ENCODE measurements at regions not wholly inside any gene's neighbourhood (a gene's known extent, or its start where the extent isn't known, plus 50 kb on each side); places are given as distances from the start of the nearest gene placed in this dataset.

- ChIA-PET POLR2A (no interaction called here), CTCF (no interaction called here)
- no peak for DNase-seq (ENCODE audit: low read depth, low spot score)
- TF ChIP-seq CTCF (IDR thresholded peaks at IDR 0.05; ENCODE audit: insufficient read depth, low read length, missing control alignments) = no peak
- no peak overlapping the region for H3K4me3 ChIP-seq (ENCODE audit: low read depth, low read length)
Observed at GRCh38 chr9:12178634-12179033, 514.6 kb upstream of the TYRP1 start.

- TF ChIP-seq CTCF (IDR thresholded peaks at IDR 0.05; ENCODE audit: insufficient read depth, low read length, missing control alignments) = no peak
- DNase-seq (ENCODE audit: low read depth, low spot score) = no peak
- ChIA-PET POLR2A (no interaction called here), CTCF (no interaction called here)
- H3K4me3 ChIP-seq (ENCODE audit: low read depth, low read length) = no peak overlapping the region
Observed at GRCh38 chr9:12182806-12183205, 510.4 kb upstream of the TYRP1 start.

GRCh38 chr9:12183321-12183720, 509.9 kb upstream of the TYRP1 start:
- POLR2A ChIA-PET = no interaction called here
- CTCF ChIA-PET = no interaction called here
- H3K4me3 ChIP-seq (ENCODE audit: low read depth, low read length) = no peak overlapping the region
- no peak for TF ChIP-seq CTCF (IDR thresholded peaks at IDR 0.05; ENCODE audit: insufficient read depth, low read length, missing control alignments)
- no peak for DNase-seq (ENCODE audit: low read depth, low spot score)

GRCh38 chr9:12185856-12186255, 507.3 kb upstream of the TYRP1 start:
- TF ChIP-seq CTCF (IDR thresholded peaks at IDR 0.05; ENCODE audit: insufficient read depth, low read length, missing control alignments) = no peak
- no peak overlapping the region for H3K4me3 ChIP-seq (ENCODE audit: low read depth, low read length)
- DNase-seq (ENCODE audit: low read depth, low spot score) = no peak
- POLR2A ChIA-PET = no interaction called here
- CTCF ChIA-PET = no interaction called here

- H3K4me3 ChIP-seq (ENCODE audit: low read depth, low read length) = no peak overlapping the region
- DNase-seq (ENCODE audit: low read depth, low spot score) = no peak
- POLR2A ChIA-PET = no interaction called here
- CTCF ChIA-PET = no interaction called here
- TF ChIP-seq CTCF (IDR thresholded peaks at IDR 0.05; ENCODE audit: insufficient read depth, low read length, missing control alignments) = no peak
Observed at GRCh38 chr9:12191630-12192029, 501.6 kb upstream of the TYRP1 start.

GRCh38 chr9:12194731-12195130, 498.5 kb upstream of the TYRP1 start:
- ChIA-PET CTCF (no interaction called here), POLR2A (no interaction called here)
- H3K4me3 ChIP-seq (ENCODE audit: low read depth, low read length) = no peak overlapping the region
- no peak for DNase-seq (ENCODE audit: low read depth, low spot score)
- TF ChIP-seq CTCF (IDR thresholded peaks at IDR 0.05; ENCODE audit: insufficient read depth, low read length, missing control alignments) = no peak

Measured in AG04449 (cell line).